H9 (cell line): ENCODE measurements at regions not wholly inside any gene's neighbourhood (a gene's known extent, or its start where the extent isn't known, plus 50 kb on each side); places are given as distances from the start of the nearest gene placed in this dataset.

Experiments used
- DNase-seq: peaks from one replicate; pipeline ENCODE4 v3.0.0-alpha.2; 2017
- H2AFZ ChIP-seq: one replicate; pipeline ENCODE4 v1.6.1; 2013; ENCODE audit warnings: mild to moderate bottlenecking, low read length, control low read depth, moderate library complexity
- H2AK5ac ChIP-seq: 2 replicates; pipeline ENCODE4 v1.6.1; 2013; ENCODE audit warnings: low read length, control low read depth, mixed read lengths; ENCODE audit not compliant: insufficient read length
- H2BK120ac ChIP-seq: one replicate; pipeline ENCODE4 v1.6.1; 2013; ENCODE audit warnings: low read depth, mild to moderate bottlenecking, low read length, control low read depth, inconsistent platforms; ENCODE audit not compliant: poor library complexity, severe bottlenecking
- H2BK12ac ChIP-seq: 2 replicates; pipeline ENCODE4 v1.6.1; 2013; ENCODE audit warnings: low read length, control low read depth, mixed read lengths, low read depth; ENCODE audit not compliant: insufficient read length
- H2BK15ac ChIP-seq: 2 replicates; pipeline ENCODE4 v1.6.1; 2013; ENCODE audit warnings: low read depth, low read length, control low read depth
- H2BK20ac ChIP-seq: one replicate; pipeline ENCODE4 v1.6.1; 2013; ENCODE audit warnings: low read depth, mild to moderate bottlenecking, low read length, control low read depth, inconsistent platforms; ENCODE audit not compliant: poor library complexity, severe bottlenecking
- H2BK5ac ChIP-seq: 2 replicates; pipeline ENCODE4 v1.6.1; 2013; ENCODE audit warnings: low read length, control low read depth, mixed read lengths; ENCODE audit not compliant: insufficient read length
- H3K14ac ChIP-seq: 2 replicates; pipeline ENCODE4 v1.6.1; 2013; ENCODE audit warnings: low read length, control low read depth; ENCODE audit not compliant: insufficient read depth
- H3K18ac ChIP-seq: 2 replicates; pipeline ENCODE4 v1.6.1; 2013; ENCODE audit warnings: low read depth, mild to moderate bottlenecking, mixed read lengths, low read length, control low read depth; ENCODE audit not compliant: insufficient read length
- H3K23ac ChIP-seq: 2 replicates; pipeline ENCODE4 v1.6.1; 2013; ENCODE audit warnings: low read length, control low read depth, mixed read lengths, low read depth; ENCODE audit not compliant: insufficient read length
- H3K23me2 ChIP-seq: 2 replicates; pipeline ENCODE4 v1.6.1; 2013; ENCODE audit warnings: low read depth, mild to moderate bottlenecking, mixed read lengths, low read length, control low read depth; ENCODE audit not compliant: insufficient read length, poor library complexity, severe bottlenecking
- H3K27ac ChIP-seq: 2 replicates; pipeline ENCODE4 v1.5.1; 2013; ENCODE audit warnings: low read length, control low read depth, mixed read lengths, low read depth; ENCODE audit not compliant: insufficient read length
- H3K27me3 ChIP-seq: 2 replicates; pipeline ENCODE4 v1.6.1; 2013; ENCODE audit warnings: low read length, control low read depth, inconsistent platforms; ENCODE audit not compliant: insufficient read depth
- H3K4ac ChIP-seq: 2 replicates; pipeline ENCODE4 v1.6.1; 2013; ENCODE audit warnings: low read depth, mild to moderate bottlenecking, control low read depth, inconsistent platforms, low read length, moderate library complexity
- H3K4me1 ChIP-seq: 2 replicates; pipeline ENCODE4 v1.6.1; 2013; ENCODE audit warnings: low read length, control low read depth, inconsistent platforms; ENCODE audit not compliant: insufficient read depth
- H3K4me2 ChIP-seq: 2 replicates; pipeline ENCODE4 v1.6.1; 2013; ENCODE audit warnings: low read length, control low read depth, mixed read lengths; ENCODE audit not compliant: insufficient read length, insufficient read depth
- H3K56ac ChIP-seq: 2 replicates; pipeline ENCODE4 v1.6.1; 2013; ENCODE audit warnings: low read depth, mild to moderate bottlenecking, mixed read lengths, low read length, control low read depth; ENCODE audit not compliant: insufficient read length
- H3K79me1 ChIP-seq: 2 replicates; pipeline ENCODE4 v1.6.1; 2013; ENCODE audit warnings: low read depth, mild to moderate bottlenecking, moderate library complexity, low read length, control low read depth, inconsistent platforms; ENCODE audit not compliant: insufficient read depth, poor library complexity, severe bottlenecking
- H3K79me2 ChIP-seq: 2 replicates; pipeline ENCODE4 v1.6.1; 2013; ENCODE audit warnings: low read length, control low read depth, inconsistent platforms; ENCODE audit not compliant: insufficient read depth
- H3K9ac ChIP-seq: 2 replicates; pipeline ENCODE4 v1.6.1; 2013; ENCODE audit warnings: low read length, control low read depth, mixed read lengths; ENCODE audit not compliant: insufficient read length; ENCODE audit errors: extremely low read depth
- H3K9me3 ChIP-seq: one replicate; pipeline ENCODE4 v1.6.1; 2013; ENCODE audit warnings: low read depth, low read length, inconsistent platforms; ENCODE audit not compliant: control insufficient read depth
- H3T11ph ChIP-seq: one replicate; pipeline ENCODE4 v1.6.1; 2013; ENCODE audit warnings: mild to moderate bottlenecking, low read length, control low read depth, inconsistent platforms
- H4K20me1 ChIP-seq: one replicate; pipeline ENCODE4 v1.6.1; 2013; ENCODE audit not compliant: control insufficient read depth, insufficient read length, insufficient read depth
- H4K5ac ChIP-seq: 2 replicates; pipeline ENCODE4 v1.6.1; 2013; ENCODE audit warnings: low read depth, mild to moderate bottlenecking, mixed read lengths, low read length, control low read depth; ENCODE audit not compliant: insufficient read length
- H4K8ac ChIP-seq: replicated peaks from 2 replicates; pipeline ENCODE4 v1.6.1; 2013; ENCODE audit warnings: low read length, control low read depth, mixed read lengths, low read depth; ENCODE audit not compliant: insufficient read length
- H4K91ac ChIP-seq: 2 replicates; pipeline ENCODE4 v1.6.1; 2013; ENCODE audit warnings: low read depth, mild to moderate bottlenecking, moderate library complexity, mixed read lengths, low read length, control low read depth; ENCODE audit not compliant: insufficient read length
- H3K27ac Mint-ChIP-seq, 3 experiments: 2 replicates in 2 of 3; 3 replicates in 1 of 3; pipeline ENCODE4 v1.8.0; 2020 to 2021; ENCODE audit warnings: mixed read lengths in 3 of 3, mild to moderate bottlenecking in 1 of 3, moderate library complexity in 1 of 3
- H3K27me3 Mint-ChIP-seq: 2 replicates; pipeline ENCODE4 v1.8.0; 2021; ENCODE audit warnings: low read depth, mild to moderate bottlenecking, moderate library complexity, mixed read lengths
- H3K36me3 Mint-ChIP-seq, 3 experiments: 2 replicates in 2 of 3; 3 replicates in 1 of 3; pipeline ENCODE4 v1.8.0; 2020 to 2021; ENCODE audit warnings: low read depth in 3 of 3, mixed read lengths in 3 of 3; ENCODE audit not compliant: insufficient read depth in 1 of 3
- H3K4me1 Mint-ChIP-seq, 2 experiments: 2 replicates each; pipeline ENCODE4 v1.8.0; 2020; ENCODE audit warnings: mixed read lengths in 2 of 2
- H3K4me3 Mint-ChIP-seq, 2 experiments: 2 replicates in 1 of 2; 3 replicates in 1 of 2; pipeline ENCODE4 v1.8.0; 2020 to 2021; ENCODE audit warnings: mild to moderate bottlenecking in 2 of 2, mixed read lengths in 2 of 2, moderate library complexity in 1 of 2
- H3K9me3 Mint-ChIP-seq, 2 experiments: 2 replicates in 1 of 2; 3 replicates in 1 of 2; pipeline ENCODE4 v1.8.0; 2020; ENCODE audit warnings: mild to moderate bottlenecking in 2 of 2, mixed read lengths in 2 of 2, moderate library complexity in 1 of 2
- CTCF ChIP-seq: fragments of 200-600 bp; sonication (generic); conservative IDR thresholded peaks from 3 replicates; pipeline ENCODE4 v1.8.0; 2021; ENCODE audit warnings: antibody characterized with exemption, mild to moderate bottlenecking

GRCh38 chr13:40328091-40328490 lies 338.4 kb downstream of the FOXO1 start:
- H4K5ac ChIP-seq: no peak overlapping the region
- no peak overlapping the region for H3K23ac ChIP-seq
- no peak overlapping the region for H2BK20ac ChIP-seq
- no peaks in the 10 kb centered on the region for H3K23me2 ChIP-seq
- DNase-seq: no peak
- no peak overlapping the region for H2AFZ ChIP-seq
- no peaks in the 10 kb centered on the region for H3K79me2 ChIP-seq
- H2BK15ac ChIP-seq: no peak overlapping the region
- H3K14ac ChIP-seq: no peak overlapping the region
- H2AK5ac ChIP-seq: no peak overlapping the region
- H3K27me3 Mint-ChIP-seq: no peaks in the 10 kb centered on the region; the same call in none of the 2 replicates
- no peak overlapping the region for H3K27ac ChIP-seq
- peaks cover 0 to 19% (median 5%) of the 10 kb centered on the region in 3 experiments; a peak in 4 of 7 replicates for H3K36me3 Mint-ChIP-seq
- no peak overlapping the region for H2BK120ac ChIP-seq
- no peak overlapping the region for H2BK5ac ChIP-seq
- H3K79me1 ChIP-seq: no peaks in the 10 kb centered on the region
- H3K9me3 ChIP-seq: no peaks in the 10 kb centered on the region
- no peak overlapping the region for H2BK12ac ChIP-seq
- H3K27ac Mint-ChIP-seq: no peak overlapping the region; a peak in 1 of 7 replicates
- no peak overlapping the region for H3K4ac ChIP-seq
- H3K4me1 ChIP-seq: no peaks in the 10 kb centered on the region; the same call in 1 of the 2 replicates
- no peaks in the 10 kb centered on the region for H4K20me1 ChIP-seq
- peaks cover 0 to 8% of the 10 kb centered on the region in 2 experiments; a peak in 2 of 4 replicates for H3K4me1 Mint-ChIP-seq
- H3T11ph ChIP-seq: no peak overlapping the region
- no peak overlapping the region for H3K9ac ChIP-seq
- H3K27me3 ChIP-seq: no peaks in the 10 kb centered on the region
- peaks cover 3 to 18% of the 10 kb centered on the region in 2 experiments for H3K9me3 Mint-ChIP-seq
- no peak for TF ChIP-seq CTCF
- no peak overlapping the region for H3K4me2 ChIP-seq
- H4K8ac ChIP-seq: no peak overlapping the region
- H4K91ac ChIP-seq: no peak overlapping the region
- no peak overlapping the region for H3K18ac ChIP-seq
- H3K4me3 Mint-ChIP-seq: no peak overlapping the region
- no peak overlapping the region for H3K56ac ChIP-seq
